ENCODE measurements at regions not wholly inside any gene's neighbourhood (a gene's known extent, or its start where the extent isn't known, plus 50 kb on each side); places are given as distances from the start of the nearest gene placed in this dataset.

DNA sequence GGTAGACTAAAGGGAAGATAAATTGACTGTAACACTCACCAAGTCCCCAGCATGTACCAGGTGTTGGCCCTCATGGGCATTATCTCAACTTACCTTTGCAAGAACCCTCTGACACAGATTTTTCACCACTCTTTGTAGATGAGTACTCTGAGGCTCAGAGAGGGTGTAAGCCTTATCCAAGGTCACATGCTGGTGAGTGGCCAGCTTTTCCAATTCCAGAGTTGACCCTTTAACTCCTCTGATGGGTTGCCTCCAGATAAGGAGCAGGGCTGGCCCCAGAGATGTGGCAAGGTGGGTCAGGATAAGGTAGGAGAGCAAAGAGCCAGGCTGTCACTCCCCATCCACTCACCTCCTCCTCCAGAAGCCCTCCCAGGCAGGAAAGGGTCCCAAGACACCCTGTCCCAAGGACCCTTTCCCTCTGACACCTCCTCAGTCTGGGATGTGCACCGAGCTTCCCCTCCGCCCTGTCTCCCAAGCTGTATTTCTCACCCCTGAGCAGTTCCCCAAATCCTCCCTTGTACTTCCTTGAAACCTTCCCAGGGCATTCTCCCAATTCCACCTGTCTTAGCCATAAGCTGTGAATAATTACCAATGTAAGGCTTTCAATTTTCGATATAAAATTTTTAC is 165.9 kb downstream of the ZFP36L2 start:
- TF ChIP-seq, protein P1, sequence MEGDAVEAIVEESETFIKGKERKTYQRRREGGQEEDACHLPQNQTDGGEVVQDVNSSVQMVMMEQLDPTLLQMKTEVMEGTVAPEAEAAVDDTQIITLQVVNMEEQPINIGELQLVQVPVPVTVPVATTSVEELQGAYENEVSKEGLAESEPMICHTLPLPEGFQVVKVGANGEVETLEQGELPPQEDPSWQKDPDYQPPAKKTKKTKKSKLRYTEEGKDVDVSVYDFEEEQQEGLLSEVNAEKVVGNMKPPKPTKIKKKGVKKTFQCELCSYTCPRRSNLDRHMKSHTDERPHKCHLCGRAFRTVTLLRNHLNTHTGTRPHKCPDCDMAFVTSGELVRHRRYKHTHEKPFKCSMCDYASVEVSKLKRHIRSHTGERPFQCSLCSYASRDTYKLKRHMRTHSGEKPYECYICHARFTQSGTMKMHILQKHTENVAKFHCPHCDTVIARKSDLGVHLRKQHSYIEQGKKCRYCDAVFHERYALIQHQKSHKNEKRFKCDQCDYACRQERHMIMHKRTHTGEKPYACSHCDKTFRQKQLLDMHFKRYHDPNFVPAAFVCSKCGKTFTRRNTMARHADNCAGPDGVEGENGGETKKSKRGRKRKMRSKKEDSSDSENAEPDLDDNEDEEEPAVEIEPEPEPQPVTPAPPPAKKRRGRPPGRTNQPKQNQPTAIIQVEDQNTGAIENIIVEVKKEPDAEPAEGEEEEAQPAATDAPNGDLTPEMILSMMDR (IDR thresholded peaks at IDR 0.05): no peak
- no peak for TF ChIP-seq POLR2A (IDR thresholded peaks at IDR 0.05)
